ENCODE measurements at regions not wholly inside any gene's neighbourhood (a gene's known extent, or its start where the extent isn't known, plus 50 kb on each side); places are given as distances from the start of the nearest gene placed in this dataset.

DNA sequence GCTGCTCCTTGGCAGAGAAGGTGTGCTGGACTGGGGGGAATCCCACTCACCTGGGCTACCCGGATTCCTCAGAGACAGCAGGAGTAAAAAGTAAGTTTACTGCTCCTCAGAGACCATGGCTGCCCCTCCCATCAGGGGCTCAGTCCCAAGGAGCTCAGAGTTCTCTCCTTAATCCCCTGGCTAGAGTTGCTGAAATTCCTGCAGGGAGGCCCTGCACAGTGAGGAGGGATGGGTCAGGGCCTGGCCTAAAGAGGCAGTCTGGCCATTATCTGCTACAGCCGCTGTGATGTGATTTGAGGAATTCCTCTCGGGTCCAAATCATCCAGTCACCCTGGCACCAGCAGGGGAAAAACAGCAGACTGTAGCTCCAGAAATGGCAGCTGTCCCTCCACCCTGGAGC lies 502.5 kb downstream of the PCDH17 start:
- no peak for DNase-seq (ENCODE audit: low read depth)
- no peak overlapping the region for H3K4me3 ChIP-seq (ENCODE audit: low read length)
- TF ChIP-seq, protein P1, sequence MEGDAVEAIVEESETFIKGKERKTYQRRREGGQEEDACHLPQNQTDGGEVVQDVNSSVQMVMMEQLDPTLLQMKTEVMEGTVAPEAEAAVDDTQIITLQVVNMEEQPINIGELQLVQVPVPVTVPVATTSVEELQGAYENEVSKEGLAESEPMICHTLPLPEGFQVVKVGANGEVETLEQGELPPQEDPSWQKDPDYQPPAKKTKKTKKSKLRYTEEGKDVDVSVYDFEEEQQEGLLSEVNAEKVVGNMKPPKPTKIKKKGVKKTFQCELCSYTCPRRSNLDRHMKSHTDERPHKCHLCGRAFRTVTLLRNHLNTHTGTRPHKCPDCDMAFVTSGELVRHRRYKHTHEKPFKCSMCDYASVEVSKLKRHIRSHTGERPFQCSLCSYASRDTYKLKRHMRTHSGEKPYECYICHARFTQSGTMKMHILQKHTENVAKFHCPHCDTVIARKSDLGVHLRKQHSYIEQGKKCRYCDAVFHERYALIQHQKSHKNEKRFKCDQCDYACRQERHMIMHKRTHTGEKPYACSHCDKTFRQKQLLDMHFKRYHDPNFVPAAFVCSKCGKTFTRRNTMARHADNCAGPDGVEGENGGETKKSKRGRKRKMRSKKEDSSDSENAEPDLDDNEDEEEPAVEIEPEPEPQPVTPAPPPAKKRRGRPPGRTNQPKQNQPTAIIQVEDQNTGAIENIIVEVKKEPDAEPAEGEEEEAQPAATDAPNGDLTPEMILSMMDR (conservative IDR thresholded peaks at IDR 0.05; ENCODE audit: low read depth, low read length) = no peak

DNA sequence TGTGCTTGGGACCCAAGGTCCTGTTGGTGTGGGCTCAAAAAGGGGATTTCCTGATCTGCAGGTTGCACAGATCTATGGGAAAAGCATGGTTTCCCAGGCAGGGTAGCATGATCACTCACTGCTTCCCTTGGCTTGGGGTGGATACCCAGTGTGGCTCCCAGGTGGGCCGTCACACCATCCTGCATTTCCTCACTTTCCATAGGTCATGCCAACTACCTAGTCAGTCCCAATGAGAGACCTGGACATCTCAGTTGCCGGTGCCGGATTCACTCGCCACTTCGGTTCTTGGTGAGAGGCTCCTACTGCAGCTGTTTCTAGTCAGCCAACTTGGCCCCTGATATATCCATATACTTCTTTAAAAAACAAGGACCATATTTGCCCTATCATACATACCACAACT lies 503.0 kb downstream of the PCDH17 start:
- DNase-seq (ENCODE audit: low read depth) = no peak
- TF ChIP-seq, protein P1 (conservative IDR thresholded peaks at IDR 0.05; ENCODE audit: low read depth, low read length) = no peak
- no peak overlapping the region for H3K4me3 ChIP-seq (ENCODE audit: low read length)

DNA sequence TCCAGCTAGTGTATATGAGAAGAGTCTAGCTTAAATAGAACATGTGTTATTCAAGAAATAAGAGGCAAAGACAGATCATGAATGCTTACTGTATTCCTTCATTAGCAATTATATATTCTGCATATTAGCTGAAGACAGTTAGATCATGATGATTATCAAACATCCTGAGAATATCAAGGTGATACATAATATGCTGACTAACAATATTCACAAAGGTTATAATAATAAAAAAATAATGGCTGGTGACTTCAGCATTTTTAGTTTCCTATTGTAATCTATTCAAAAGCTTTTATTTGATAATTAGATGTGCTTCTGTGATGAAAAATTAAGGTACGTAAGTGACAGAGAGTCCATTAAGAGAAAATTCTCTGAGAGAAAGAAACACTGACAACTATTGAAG lies 511.4 kb downstream of the PCDH17 start:
- H3K4me3 ChIP-seq (ENCODE audit: low read length) = no peak overlapping the region
- DNase-seq (ENCODE audit: low read depth) = no peak
- TF ChIP-seq, protein P1 (conservative IDR thresholded peaks at IDR 0.05; ENCODE audit: low read depth, low read length) = no peak

DNA sequence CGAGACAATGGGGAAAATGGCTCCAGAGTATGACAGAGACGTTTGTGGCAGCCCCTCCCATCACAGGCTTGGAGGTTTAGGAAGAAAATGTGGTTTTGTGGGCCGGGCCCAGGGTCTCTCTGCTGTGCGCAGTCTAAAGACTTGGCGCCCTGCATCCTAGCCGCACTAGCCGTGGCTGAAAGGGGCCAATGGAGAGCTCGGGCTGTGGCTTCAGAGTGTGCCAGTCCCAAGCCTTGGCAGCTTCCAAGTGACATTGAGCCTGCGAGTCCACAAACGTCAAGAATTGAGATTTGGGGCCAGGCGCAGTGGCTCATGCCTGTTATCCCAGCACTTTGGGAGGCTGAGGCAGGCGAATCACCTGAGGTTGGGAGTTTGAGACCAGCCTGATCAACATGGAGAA lies 513.1 kb downstream of the PCDH17 start:
- DNase-seq (ENCODE audit: low read depth) = no peak
- no peak overlapping the region for H3K4me3 ChIP-seq (ENCODE audit: low read length)
- TF ChIP-seq, protein P1 (conservative IDR thresholded peaks at IDR 0.05; ENCODE audit: low read depth, low read length) = no peak

DNA sequence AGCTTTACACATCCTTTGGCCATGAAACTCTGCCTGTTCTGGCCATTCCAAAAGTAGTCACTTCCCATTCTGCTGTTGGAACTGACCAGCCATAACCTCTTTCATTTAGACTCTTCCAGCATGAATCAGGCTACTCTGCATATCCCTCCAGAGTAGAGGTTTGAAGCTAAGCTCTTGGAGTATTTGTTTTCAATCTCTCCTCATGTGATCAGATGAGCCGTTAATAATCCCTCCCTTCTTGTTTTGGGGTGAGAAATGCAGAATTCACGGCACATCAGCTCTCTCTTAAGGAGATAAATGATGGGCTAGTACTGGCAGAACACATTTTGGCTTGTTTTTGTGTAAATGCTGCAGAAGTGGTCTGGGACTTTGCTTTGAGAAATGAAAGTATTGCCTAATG lies 519.9 kb downstream of the PCDH17 start:
- DNase-seq (ENCODE audit: low read depth) = no peak
- H3K4me3 ChIP-seq (ENCODE audit: low read length) = no peak overlapping the region
- TF ChIP-seq, protein P1 (conservative IDR thresholded peaks at IDR 0.05; ENCODE audit: low read depth, low read length) = no peak

DNA sequence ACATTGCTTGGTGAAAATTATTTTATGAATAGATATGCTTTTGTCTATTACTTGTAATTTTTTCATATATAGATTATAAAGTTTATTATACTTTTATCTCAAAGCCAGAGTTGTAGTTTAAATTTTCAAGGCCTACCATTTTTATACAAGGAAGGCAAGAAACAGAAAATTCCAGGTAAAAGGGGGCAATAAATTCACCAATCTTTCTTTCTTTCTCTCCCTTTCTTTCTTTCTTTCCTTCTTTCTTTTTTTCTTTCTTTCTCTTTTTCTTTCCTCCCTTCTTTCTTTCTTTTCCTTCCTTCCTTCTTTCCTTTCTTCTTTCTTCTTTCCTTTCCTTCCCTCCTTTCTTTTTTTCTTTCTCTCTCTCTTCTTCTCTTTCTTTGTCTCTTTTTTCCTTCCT lies 529.4 kb downstream of the PCDH17 start:
- no peak overlapping the region for H3K4me3 ChIP-seq (ENCODE audit: low read length)
- no peak for DNase-seq (ENCODE audit: low read depth)
- TF ChIP-seq, protein P1 (conservative IDR thresholded peaks at IDR 0.05; ENCODE audit: low read depth, low read length) = no peak

DNA sequence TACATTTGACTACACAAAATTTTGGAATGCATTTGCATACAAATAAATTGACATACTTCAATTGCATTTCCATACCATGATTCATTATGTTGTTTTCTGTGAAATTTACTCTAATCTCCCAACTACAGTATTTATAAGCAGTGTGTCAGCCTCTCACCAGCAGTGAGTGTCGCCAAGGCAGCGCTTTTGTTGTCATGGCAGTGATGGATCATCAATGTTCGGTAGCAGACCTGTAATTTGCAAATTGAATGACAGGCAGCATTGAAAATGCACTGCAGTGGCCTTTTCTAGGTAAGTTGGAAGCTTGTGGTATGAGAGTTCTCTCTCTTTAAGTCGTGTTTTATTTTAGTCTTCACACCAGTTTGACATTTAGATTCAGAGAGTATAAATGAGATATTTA lies 534.1 kb downstream of the PCDH17 start:
- TF ChIP-seq, protein P1 (conservative IDR thresholded peaks at IDR 0.05; ENCODE audit: low read depth, low read length) = no peak
- no peak for DNase-seq (ENCODE audit: low read depth)
- no peak overlapping the region for H3K4me3 ChIP-seq (ENCODE audit: low read length)
